GM12878 (cell line): ENCODE measurements at regions not wholly inside any gene's neighbourhood (a gene's known extent, or its start where the extent isn't known, plus 50 kb on each side); places are given as distances from the start of the nearest gene placed in this dataset.

ENCODE experiments used
- ATAC-seq: fragments of 200-7000 bp; cut with Tn5 transposase; 3 replicates; pipeline ENCODE4 v1.9.1; 2020; ENCODE audit warnings: mild to moderate bottlenecking, moderate library complexity
- BruUV-seq: library from RNA; stranded (reverse); fragments of 400-500 nt; replicated peaks from 2 replicates; lab custom pipeline; 2021; lab: Mats Ljungman, UMichigan
- CTCF ChIA-PET: fragments of 300-600 bp; sonication (Branson Sonifier 250); formaldehyde crosslinking; extraction: SDS; loops from one replicate; lab custom pipeline; 2021; ENCODE audit warnings: inconsistent platforms; lab: Yijun Ruan, JAX
- POLR2A ChIA-PET: fragments of 350-600 bp; formaldehyde crosslinking; extraction: SDS; loops from one replicate; lab custom pipeline; 2021; ENCODE audit warnings: inconsistent platforms; lab: Charles Lee
- RAD21 ChIA-PET: fragments of 300-600 bp; sonication (Branson Sonifier 250); formaldehyde crosslinking; loops from one replicate; lab custom pipeline; 2023; ENCODE audit warnings: antibody characterized with exemption; ENCODE audit not compliant: unreplicated experiment; lab: Charles Lee
- SMC1A ChIA-PET: fragments of 300-600 bp; sonication (Branson Sonifier 250); formaldehyde crosslinking; loops from one replicate; lab custom pipeline; 2023; ENCODE audit not compliant: unreplicated experiment, uncharacterized antibody; lab: Charles Lee
- DNase-seq: peaks from one replicate; pipeline ENCODE4 v3.0.0-alpha.2; 2011; ENCODE audit warnings: low read depth, low spot score
- FAIRE-seq: peaks from 3 replicates; lab custom pipeline; 2011; peaks lifted over from hg19 to GRCh38; lab: Jason Lieb, UNC
- H2AFZ ChIP-seq: 2 replicates; pipeline ENCODE4 v1.6.0; 2011; ENCODE audit warnings: low read depth, low read length, control low read depth; ENCODE audit not compliant: control insufficient read depth
- H3K27ac ChIP-seq: 2 replicates; pipeline ENCODE4 v1.5.1; 2011; ENCODE audit warnings: control low read depth; ENCODE audit not compliant: control insufficient read depth, insufficient read depth
- H3K27me3 ChIP-seq, 2 experiments: replicated peaks in 1 of 2; 2 replicates each; pipeline versions ENCODE4 v1.6.0 to v1.6.1; 2011; ENCODE audit warnings: low read length in 1 of 2; ENCODE audit not compliant: control insufficient read depth in 2 of 2, insufficient read depth in 2 of 2
- H3K36me3 ChIP-seq, 2 experiments: 2 replicates each; pipeline ENCODE4 v1.5.1; 2011; ENCODE audit warnings: low read length in 1 of 2; ENCODE audit not compliant: control insufficient read depth in 2 of 2, insufficient read depth in 2 of 2
- H3K4me1 ChIP-seq: 2 replicates; pipeline ENCODE4 v1.6.1; 2011; ENCODE audit warnings: mild to moderate bottlenecking, low read length, moderate library complexity, mixed read lengths; ENCODE audit not compliant: control insufficient read depth, insufficient read depth
- H3K4me2 ChIP-seq: 2 replicates; pipeline ENCODE4 v1.6.0; 2011; ENCODE audit warnings: control low read depth; ENCODE audit not compliant: control insufficient read depth, insufficient read depth
- H3K4me3 ChIP-seq: fragments of 200-600 bp; sonication (generic); 2 replicates; pipeline ENCODE4 v1.5.1; 2016
- H3K79me2 ChIP-seq: 2 replicates; pipeline ENCODE4 v1.6.0; 2011; ENCODE audit warnings: low read length; ENCODE audit not compliant: control insufficient read depth, insufficient read depth
- H3K9ac ChIP-seq: 2 replicates; pipeline ENCODE4 v1.8.0; 2011; ENCODE audit warnings: low read length, control low read depth, mixed read lengths; ENCODE audit not compliant: control insufficient read depth, insufficient read depth
- H3K9me3 ChIP-seq: replicated peaks from 3 replicates; pipeline ENCODE4 v1.5.1; 2011; ENCODE audit warnings: mild to moderate bottlenecking, low read length; ENCODE audit not compliant: control insufficient read depth, insufficient read depth
- H4K20me1 ChIP-seq: 2 replicates; pipeline ENCODE4 v1.6.0; 2011; ENCODE audit not compliant: control insufficient read depth, insufficient read depth
- BACH1 ChIP-seq: fragments of 450-650 bp; IDR thresholded peaks from 2 replicates; pipeline ENCODE4 v1.6.1; 2017; ENCODE audit warnings: mild to moderate bottlenecking, borderline replicate concordance
- BRCA1 ChIP-seq: IDR thresholded peaks from 2 replicates; pipeline ENCODE4 v1.6.1; 2011; ENCODE audit warnings: low read depth, low read length, improper control_type of control experiment
- DPF2 ChIP-seq: fragments of 450-650 bp; IDR thresholded peaks from 2 replicates; pipeline ENCODE4 v1.6.1; 2017; ENCODE audit warnings: mild to moderate bottlenecking
- FOS ChIP-seq: IDR thresholded peaks from 3 replicates; pipeline ENCODE4 v1.6.1; 2011; ENCODE audit warnings: borderline replicate concordance; ENCODE audit not compliant: insufficient read length; ENCODE audit errors: extremely low read depth
- HCFC1 ChIP-seq: fragments of 150-350 bp; IDR thresholded peaks from 2 replicates; pipeline ENCODE4 v1.6.1; 2014; ENCODE audit warnings: low read length
- HDGF ChIP-seq: fragments of 450-650 bp; IDR thresholded peaks from 2 replicates; pipeline ENCODE4 v1.6.1; 2016; ENCODE audit warnings: antibody characterized with exemption
- JUND ChIP-seq: IDR thresholded peaks from 2 replicates; pipeline ENCODE4 v1.6.1; 2012; ENCODE audit warnings: low read depth, mild to moderate bottlenecking, low read length, improper control_type of control experiment, moderate library complexity
- MAX ChIP-seq: IDR thresholded peaks from 2 replicates; pipeline ENCODE4 v1.6.1; 2012; ENCODE audit warnings: low read depth, low read length, improper control_type of control experiment
- NFIC ChIP-seq: IDR thresholded peaks from 2 replicates; pipeline ENCODE4 v1.6.1; 2012; ENCODE audit warnings: low read depth, mild to moderate bottlenecking, inconsistent platforms, low read length, moderate library complexity
- POLR2A ChIP-seq: IDR thresholded peaks from 2 replicates; pipeline ENCODE4 v1.6.1; 2011; ENCODE audit warnings: low read depth, mild to moderate bottlenecking, low read length
- RAD21 ChIP-seq: IDR thresholded peaks from 2 replicates; pipeline ENCODE4 v1.6.1; 2011; ENCODE audit warnings: mild to moderate bottlenecking, low read depth, low read length, moderate library complexity; ENCODE audit not compliant: insufficient read depth
- SPI1 ChIP-seq: IDR thresholded peaks from 2 replicates; pipeline ENCODE4 v1.6.1; 2011; ENCODE audit warnings: low read depth, mild to moderate bottlenecking, low read length, moderate library complexity, borderline replicate concordance; ENCODE audit not compliant: insufficient read depth
- SUPT20H ChIP-seq: IDR thresholded peaks from 2 replicates; pipeline ENCODE4 v1.6.1; 2011; ENCODE audit warnings: low read depth, mild to moderate bottlenecking, low read length, moderate library complexity, borderline replicate concordance; ENCODE audit not compliant: control insufficient read depth
- WGBS: methylation state at CpG from one replicate; pipeline ENCODE4 v1.1.6; 2016; ENCODE audit warnings: low lambda C conversion rate; ENCODE audit not compliant: insufficient replicate concordance, insufficient coverage; ENCODE audit errors: missing lambda C conversion rate; 5-methylcytosine and 5-hydroxymethylcytosine counted together
- in situ Hi-C: fragments of 300-500 bp; cut with MboI; formaldehyde crosslinking; loops from 9 replicates; pipeline ENCODE4 v1.14.3; 2018; ENCODE audit warnings: mixed read lengths
- intact Hi-C: fragments of 100-400 bp; cut with micrococcal nuclease; formaldehyde crosslinking; loops from one replicate; pipeline ENCODE4 v1.14.2; 2022; ENCODE audit not compliant: unreplicated experiment
- TF ChIP-seq, protein P1 (sequence below): fragments of 450-650 bp; formaldehyde crosslinking; IDR thresholded peaks from 2 replicates; pipeline ENCODE4 v1.4.0; 2020; ENCODE audit warnings: mild to moderate bottlenecking, moderate library complexity
- TF ChIP-seq, protein P2 (sequence below): IDR thresholded peaks from 2 replicates; pipeline ENCODE4 v1.6.1; 2011; ENCODE audit warnings: borderline replicate concordance, low read depth, mild to moderate bottlenecking, moderate library complexity, low read length; ENCODE audit not compliant: insufficient read depth, poor library complexity, severe bottlenecking
- TF ChIP-seq, protein P3 (sequence below): fragments of 450-650 bp; IDR thresholded peaks from 2 replicates; pipeline ENCODE4 v1.6.1; 2016; ENCODE audit warnings: mild to moderate bottlenecking

DNA sequence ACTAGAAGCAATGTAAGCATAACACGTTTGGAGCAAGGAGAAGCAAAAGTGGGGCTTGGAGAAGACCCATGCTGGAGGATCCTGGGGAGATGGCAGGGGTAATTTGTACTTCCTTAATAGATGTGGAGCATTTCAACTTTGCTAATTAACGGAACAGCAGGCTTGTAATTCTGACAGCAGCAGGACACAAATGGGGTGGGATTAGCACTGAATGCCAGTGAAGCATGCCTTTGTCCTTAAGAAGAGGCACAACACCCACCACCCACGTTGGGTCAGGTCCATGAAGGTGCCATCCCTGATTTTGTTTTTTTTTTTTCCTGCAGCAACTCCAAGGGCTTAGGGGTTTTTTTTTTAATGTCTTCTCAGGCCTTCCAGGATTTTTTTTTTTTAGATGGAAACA, 231.9 kb upstream of the ROPN1 start:
- Histone ChIP-seq H3K4me3 (no peak overlapping the region), H2AFZ (no peak overlapping the region), H3K36me3 (no peaks in the 10 kb centered on the region), H3K9me3 (no peaks in the 10 kb centered on the region; the same call in 2 of the 3 replicates), H4K20me1 (no peaks in the 10 kb centered on the region), H3K79me2 (no peaks in the 10 kb centered on the region), H3K4me1 (no peaks in the 10 kb centered on the region), H3K9ac (no peak overlapping the region), H3K27ac (no peak overlapping the region), H3K27me3 (no peaks in the 10 kb centered on the region; a peak in 2 of 4 replicates), H3K4me2 (no peak overlapping the region)
- ATAC-seq = no peak
- DNase-seq = no peak
- TF ChIP-seq, protein P1, sequence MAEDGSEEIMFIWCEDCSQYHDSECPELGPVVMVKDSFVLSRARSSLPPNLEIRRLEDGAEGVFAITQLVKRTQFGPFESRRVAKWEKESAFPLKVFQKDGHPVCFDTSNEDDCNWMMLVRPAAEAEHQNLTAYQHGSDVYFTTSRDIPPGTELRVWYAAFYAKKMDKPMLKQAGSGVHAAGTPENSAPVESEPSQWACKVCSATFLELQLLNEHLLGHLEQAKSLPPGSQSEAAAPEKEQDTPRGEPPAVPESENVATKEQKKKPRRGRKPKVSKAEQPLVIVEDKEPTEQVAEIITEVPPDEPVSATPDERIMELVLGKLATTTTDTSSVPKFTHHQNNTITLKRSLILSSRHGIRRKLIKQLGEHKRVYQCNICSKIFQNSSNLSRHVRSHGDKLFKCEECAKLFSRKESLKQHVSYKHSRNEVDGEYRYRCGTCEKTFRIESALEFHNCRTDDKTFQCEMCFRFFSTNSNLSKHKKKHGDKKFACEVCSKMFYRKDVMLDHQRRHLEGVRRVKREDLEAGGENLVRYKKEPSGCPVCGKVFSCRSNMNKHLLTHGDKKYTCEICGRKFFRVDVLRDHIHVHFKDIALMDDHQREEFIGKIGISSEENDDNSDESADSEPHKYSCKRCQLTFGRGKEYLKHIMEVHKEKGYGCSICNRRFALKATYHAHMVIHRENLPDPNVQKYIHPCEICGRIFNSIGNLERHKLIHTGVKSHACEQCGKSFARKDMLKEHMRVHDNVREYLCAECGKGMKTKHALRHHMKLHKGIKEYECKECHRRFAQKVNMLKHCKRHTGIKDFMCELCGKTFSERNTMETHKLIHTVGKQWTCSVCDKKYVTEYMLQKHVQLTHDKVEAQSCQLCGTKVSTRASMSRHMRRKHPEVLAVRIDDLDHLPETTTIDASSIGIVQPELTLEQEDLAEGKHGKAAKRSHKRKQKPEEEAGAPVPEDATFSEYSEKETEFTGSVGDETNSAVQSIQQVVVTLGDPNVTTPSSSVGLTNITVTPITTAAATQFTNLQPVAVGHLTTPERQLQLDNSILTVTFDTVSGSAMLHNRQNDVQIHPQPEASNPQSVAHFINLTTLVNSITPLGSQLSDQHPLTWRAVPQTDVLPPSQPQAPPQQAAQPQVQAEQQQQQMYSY (CRISPR knock-in tag) = no peak
- TF ChIP-seq BACH1 = no peak
- TF ChIP-seq, protein P2, sequence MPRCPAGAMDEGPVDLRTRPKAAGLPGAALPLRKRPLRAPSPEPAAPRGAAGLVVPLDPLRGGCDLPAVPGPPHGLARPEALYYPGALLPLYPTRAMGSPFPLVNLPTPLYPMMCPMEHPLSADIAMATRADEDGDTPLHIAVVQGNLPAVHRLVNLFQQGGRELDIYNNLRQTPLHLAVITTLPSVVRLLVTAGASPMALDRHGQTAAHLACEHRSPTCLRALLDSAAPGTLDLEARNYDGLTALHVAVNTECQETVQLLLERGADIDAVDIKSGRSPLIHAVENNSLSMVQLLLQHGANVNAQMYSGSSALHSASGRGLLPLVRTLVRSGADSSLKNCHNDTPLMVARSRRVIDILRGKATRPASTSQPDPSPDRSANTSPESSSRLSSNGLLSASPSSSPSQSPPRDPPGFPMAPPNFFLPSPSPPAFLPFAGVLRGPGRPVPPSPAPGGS = no peak
- TF ChIP-seq HDGF = no peak
- no peak for TF ChIP-seq DPF2
- TF ChIP-seq NFIC = no peak
- no peak for TF ChIP-seq FOS
- TF ChIP-seq, protein P3, sequence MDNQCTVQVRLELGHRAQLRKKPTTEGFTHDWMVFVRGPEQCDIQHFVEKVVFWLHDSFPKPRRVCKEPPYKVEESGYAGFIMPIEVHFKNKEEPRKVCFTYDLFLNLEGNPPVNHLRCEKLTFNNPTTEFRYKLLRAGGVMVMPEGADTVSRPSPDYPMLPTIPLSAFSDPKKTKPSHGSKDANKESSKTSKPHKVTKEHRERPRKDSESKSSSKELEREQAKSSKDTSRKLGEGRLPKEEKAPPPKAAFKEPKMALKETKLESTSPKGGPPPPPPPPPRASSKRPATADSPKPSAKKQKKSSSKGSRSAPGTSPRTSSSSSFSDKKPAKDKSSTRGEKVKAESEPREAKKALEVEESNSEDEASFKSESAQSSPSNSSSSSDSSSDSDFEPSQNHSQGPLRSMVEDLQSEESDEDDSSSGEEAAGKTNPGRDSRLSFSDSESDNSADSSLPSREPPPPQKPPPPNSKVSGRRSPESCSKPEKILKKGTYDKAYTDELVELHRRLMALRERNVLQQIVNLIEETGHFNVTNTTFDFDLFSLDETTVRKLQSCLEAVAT = no peak
- TF ChIP-seq SPI1 = no peak
- TF ChIP-seq HCFC1 = no peak
- TF ChIP-seq JUND = no peak
- no peak for TF ChIP-seq BRCA1
- no peak for TF ChIP-seq MAX
- TF ChIP-seq RAD21 = no peak
- TF ChIP-seq SUPT20H = no peak
- no peak for TF ChIP-seq POLR2A
- RAD21 ChIA-PET = no interaction called here
- WGBS = 7% methylated on average over 3 of the region's 3 CpGs
- FAIRE-seq = no peak
- BruUV-seq = no TSS peak
- intact Hi-C loops (no loop called here), in situ Hi-C loops (no loop called here)
- SMC1A ChIA-PET = no interaction called here
- CTCF ChIA-PET = no interaction called here
- POLR2A ChIA-PET = no interaction called here
